Left kidney (tissue), 1 donor: ENCODE measurements at regions not wholly inside any gene's neighbourhood (a gene's known extent, or its start where the extent isn't known, plus 50 kb on each side); places are given as distances from the start of the nearest gene placed in this dataset.
"Not testable (repeated sequence)": the region's sequence is repeated elsewhere in the genome, so short reads cannot be mapped to it uniquely, and the experiment has no call there.

Experiments used
- DNase-seq: peaks from one replicate; pipeline ENCODE4 v3.0.0-alpha.2; 2013

DNA sequence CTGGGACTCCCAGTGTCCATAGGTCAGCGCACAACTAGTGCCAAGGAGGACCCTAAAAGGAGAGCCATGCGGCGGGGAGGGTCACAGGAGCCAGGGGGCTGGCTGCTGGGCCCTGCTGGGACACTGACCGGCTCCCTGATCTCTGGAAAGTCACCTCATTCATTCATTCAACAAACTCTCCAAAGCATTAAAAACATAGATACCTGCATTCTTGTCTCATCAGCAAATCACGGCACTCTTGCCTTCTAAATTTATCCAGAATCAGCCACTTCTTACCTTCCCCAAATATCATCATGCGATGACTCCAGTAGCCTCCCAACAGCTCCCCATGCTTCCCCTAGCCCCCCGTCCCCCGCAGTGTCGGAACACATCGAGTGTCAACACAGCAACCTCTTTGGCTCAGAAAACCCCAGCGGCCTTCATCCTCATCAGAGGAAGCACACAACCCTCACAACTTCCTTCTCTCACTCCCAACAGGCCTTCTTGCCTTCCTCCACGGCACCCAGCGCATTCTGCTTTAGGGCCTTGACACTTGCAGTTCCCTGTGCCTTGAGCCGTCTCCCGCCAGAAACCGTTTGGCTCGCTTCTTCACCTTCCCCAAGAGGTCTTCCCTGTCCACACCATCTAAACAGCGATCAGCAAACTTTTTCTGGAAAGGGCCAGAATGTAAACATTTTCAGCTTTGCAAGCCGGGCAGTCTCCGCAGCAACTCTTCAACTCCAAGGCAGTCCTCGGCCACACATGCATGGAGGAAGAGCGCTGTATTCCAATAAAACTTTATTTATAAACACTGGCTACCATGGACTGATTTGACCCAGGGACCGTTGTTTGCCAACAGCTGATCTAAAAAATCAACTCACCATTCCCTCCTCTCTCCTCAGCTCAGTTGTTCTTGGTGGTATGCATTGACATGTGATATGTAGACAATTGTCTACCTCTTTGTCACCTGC is 119.5 kb upstream of the TNRC6C start:
- DNase-seq = no peak

DNA sequence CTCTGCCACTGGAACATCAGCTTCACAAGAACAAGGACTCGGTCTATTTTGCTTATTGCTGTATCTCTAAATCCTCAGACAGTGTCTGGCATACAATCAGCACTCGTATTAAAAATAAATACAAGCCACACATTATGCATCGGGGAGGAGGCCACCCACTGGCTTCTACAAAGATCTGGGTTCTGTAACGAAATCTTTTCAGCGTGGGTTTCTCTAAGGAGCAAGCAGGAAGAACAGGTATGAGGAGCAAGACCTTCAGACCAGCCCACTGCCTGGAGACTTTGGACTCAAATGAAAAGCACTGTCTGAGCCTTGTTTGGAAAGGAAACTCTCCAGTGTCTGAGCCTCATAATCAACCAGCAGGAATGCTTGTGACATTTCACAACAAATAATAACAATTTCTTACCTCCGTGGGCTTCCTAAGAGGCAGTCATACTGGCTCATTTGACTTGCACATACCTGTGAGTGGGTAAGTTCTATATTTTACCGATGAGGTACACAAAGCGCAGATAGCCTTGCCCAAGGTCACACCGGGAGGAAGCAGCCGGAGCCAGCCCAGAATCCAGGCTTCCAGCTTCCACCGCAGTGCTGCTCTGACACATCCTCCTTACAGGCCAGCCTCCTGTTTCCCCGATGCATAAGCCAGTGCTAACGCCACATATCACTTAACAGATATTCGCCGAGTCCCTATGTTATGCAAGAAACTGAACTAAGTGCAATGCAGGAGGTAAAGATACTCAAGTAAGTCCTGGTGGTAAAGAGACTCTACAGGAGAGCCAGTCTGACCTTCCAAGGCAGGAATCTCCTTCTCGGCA is 118.6 kb upstream of the TNRC6C start:
- DNase-seq = no peak

DNA sequence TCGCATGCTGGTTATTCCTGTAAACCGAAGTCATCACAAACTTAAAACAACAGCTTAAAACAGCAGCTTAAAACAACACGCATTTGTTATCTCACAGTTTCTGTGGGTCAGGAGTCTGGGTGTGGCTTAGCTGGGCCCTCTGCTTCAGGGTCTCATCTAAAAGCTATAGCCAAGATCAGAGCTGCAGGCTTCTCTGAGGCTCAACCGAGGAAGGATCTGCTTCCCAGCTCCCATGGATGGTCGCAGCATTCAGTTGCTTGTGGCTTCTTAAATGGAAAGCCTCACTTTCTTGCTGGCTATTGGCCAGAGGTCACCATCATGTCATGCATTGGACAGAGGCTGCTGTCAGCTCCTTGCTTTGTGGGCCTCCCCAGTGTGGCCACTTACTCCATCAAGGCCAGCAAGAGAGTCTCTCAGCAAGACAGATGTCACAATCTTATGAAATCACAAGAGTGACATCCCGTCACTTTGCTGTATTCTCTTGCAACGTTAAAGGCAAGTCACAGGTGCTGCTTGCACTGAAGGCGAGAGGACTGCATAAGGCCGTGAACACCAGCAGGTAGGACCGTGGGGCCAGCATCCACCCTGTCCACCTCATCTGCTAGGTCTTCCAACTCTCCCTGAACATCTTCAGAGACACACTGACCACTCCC is 117.9 kb upstream of the TNRC6C start:
- DNase-seq = no peak

DNA sequence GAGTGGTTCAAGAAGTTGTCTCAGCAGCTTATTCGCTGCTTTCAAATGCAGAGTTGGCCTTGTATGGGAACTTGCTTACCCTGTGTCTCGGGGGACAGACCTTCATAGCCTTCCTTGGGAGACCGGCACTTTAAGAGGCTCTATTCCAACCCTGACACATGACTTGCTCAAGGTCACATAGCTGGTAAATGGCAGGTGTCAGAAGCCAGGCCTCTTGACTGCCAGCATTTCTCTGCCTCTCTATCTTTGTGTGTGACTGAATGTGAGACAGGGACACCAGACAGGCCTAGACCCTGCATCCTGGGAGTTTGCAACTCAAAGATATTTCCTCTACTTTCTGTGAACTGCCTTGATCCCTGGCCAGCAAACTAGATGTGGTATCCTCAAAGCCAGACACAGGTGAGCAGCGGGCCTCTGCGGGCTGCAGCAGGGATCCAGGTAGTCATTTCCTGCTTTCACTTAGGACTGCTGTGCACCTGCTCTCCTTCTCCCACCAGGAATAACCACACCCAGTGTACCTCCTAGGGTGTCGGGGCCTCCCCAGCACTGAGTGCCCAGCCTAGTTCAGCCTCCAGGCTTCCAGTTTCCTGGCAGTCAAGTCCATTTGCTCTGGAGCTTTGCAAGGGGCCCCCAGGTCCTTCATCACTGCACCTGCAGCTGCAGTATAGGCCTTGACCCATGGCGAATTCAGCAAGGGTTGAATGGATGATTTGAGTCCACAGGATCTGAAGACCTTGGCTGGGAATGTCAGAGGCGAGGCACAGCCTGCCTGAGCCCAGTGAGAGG is 116.6 kb upstream of the TNRC6C start:
- DNase-seq = no peak

DNA sequence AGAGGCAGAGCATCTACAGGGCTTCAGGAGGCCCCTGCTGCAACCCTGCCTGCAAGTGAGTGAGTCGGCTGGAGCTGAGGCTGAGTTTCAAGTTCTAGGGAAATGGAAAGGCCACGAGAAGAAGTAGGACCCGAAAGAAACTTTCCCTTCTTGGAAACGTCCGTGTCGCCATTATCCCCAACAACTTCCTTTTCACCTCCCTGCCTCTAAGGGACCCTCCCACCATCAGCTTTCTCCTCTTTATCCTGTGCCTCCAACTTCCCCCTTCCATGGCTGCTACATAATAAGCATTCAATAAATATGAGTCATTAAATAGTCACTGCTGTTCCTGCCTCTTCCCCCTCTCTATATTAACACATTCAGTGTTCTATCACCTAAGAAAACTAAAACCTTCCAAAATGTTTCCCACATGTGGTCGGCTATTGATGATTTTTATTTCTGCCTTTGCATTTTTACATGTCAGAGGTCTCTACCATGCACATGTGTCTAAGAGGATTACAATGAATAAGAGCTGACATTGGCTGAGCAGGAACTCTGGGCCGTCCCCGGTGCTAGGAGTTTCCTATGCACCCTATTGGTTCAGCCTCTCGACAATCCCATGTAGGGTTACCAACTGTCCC is 115.9 kb upstream of the TNRC6C start:
- DNase-seq = no peak

DNA sequence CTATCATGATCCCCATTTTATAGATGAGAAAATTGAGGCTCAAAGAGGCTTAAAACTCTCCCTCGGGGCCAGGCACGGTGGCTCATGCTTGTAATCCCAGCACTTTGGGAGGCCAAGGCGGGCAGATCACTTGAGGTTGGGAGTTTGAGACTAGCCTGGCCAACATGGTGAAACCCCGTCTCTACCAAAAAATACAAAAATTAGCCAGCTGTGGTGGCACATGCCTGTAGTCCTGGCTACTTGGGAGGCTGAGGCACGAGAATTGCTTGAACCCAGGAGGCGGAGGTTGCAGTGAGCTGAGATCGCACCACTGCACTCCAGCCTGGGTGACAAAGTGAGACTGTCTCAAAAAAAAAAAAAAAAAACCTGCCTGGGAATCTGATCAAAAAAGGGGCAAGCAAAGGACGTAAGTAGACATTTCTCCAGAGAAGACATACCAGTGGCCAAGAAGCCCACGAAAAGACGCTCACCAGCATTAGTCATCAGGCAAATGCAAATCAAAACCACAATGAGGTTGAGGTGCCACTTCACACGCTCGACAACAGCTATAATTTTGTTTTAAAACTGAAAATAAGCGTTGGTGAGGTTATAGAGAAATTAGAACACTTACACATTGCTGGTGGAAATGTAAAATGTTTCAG is 115.1 kb upstream of the TNRC6C start:
- DNase-seq = not testable (repeated sequence)

DNA sequence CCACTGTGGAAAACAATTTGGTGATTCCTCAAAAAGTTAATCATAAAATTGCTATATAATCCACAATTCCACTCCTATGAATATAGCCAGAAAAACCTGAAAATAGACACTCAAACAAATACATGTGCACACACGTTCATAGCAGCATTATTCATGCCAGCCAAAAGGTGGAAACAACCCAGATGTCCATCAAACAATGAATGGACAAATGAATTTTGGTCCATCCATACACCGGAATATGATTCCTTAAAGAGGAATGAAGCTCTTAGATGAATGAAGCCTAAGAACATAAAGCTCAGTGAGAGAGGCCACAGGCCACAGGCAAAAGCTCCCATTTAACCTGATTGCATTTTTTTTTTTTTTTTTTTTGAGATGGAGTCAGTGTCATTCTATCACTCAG is 114.6 kb upstream of the TNRC6C start:
- no peak for DNase-seq

DNA sequence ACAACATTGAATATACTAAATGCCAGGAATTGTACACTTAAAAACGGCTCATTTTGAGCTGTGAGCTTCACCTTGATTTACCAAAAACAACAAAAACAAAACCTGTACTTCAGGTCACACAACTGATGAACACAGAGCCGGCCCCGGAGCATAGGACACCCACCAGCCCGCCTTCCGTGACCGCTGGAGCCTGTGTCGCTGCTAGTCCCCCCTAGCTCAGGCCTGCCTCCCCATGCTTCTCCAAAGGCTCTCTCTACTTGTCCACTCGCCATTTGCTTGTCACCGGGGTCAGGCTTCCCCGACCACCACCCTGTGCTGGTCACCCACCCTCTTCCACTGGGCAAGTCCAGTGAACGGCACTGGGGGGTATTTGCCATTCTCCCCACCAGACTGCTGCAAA is 113.8 kb upstream of the TNRC6C start:
- no peak for DNase-seq

DNA sequence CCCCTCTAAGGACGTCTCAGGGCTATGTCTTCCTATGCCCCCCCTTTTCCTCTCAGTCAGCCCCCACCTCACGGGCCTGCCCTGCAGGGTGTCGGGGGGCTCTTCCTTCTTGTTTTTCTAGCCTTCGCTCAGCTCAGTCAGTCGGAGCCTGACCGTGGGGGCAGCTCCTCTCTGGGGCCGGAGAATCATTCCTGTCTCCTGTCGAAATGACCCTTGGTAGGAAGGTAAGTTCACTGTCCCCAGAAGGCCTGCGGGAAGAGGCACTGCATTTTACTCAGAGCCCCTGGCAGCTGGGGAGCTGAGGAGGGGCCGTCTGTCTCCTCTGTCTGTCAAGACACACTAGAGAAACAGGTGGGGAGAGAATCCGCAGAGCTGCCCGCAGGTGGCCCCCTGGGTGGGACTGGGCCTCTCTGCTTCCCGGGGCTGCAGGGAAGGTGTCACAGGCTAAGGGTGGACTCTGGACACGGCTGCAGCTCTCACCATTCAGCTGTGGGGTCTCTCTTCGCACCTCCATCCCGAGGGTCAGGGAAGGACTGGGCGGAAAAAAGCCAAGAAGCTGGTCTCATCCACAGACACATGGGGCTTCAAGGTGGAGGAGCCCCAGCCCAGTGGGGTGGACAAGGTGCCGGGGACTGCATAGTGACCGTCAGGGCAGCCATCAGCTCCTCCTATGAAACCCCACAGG is 112.8 kb upstream of the TNRC6C start:
- no peak for DNase-seq

DNA sequence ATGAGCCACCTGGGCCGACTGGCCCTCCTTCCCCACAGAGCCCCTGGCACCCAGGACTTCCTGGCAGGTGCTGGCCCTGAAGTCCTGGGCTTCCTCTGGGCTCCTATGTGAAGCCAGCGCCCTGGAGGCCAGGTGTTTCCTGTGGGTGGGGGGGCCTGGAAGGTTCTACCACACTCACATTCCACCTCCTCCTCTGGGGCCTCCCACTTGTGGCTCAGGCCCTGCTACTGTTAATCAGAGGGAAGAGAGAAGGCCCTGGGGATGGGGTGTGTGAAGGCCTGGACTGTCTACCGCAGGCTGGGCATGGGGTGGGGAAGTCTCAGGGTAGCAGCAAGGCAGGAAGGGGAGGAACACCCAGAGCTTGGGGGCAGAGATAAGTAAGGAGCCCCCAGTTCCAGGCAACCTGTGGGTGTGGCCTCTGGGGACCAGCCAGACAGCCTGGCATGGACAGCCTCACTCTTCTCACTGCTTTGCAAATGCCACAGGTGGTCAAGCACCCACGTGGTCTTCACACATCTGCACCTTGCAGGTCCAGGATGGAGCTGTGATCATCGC is 111.9 kb upstream of the TNRC6C start:
- no peak for DNase-seq

DNA sequence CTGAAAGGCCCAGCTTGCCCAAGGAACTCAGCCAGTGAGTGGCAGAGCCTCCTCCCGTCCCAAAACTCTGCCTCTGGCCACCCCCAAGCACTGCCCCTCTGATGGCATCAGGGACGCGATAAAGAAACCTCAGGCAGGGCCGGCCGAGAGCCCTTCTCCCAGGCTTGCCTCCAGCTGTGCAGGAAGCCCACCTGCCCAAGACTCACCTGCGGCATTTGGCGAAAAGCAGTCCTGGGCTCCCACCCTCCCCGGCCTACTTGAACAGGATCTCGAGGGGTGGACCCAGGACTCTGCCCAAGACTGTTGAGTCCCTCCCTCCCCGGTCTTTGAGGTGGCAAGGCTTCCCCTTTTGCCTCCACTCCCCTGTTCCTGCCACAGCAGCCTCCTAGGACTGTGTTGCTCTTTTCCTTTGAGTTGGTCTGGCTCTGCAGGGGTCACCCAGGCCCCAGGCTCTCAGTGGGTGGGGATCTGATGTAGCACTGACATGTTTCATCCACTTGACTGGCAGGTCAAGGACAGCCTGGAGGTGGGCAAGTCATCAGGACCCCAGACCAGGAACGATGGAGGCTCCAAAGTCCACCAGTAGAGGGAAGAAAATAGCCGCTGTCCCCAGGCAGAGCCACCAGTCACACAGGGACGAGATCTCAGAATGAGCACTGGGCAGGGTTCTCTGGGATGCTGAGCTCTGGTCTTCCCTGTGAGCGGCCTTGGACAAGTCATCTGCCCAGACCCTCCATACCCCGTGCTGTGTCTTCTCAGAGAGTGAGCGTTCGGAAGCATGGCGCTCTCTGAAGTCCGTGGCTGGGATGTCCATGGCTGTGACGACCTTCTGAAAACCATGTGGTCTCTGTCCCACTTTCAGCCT is 111.0 kb upstream of the TNRC6C start:
- no peak for DNase-seq

DNA sequence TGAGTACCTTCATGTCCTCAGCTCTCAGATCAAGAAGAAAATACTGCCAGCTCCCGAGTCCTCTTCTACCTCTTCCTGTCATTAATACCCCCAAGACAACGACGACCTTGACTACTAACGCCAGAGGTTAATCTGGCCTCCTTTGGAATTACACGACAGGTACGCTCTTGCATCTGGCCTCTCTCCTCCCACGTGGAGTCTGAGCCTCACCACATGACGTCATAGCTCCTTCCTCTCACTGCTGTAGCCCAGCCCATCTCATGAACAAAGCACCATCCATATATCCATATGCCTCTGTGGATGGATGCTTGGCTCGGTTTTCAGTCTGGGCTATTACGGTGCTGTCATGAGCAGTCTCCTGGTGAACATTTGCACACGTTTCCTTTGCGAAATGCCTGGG is 110.2 kb upstream of the TNRC6C start:
- DNase-seq = no peak

DNA sequence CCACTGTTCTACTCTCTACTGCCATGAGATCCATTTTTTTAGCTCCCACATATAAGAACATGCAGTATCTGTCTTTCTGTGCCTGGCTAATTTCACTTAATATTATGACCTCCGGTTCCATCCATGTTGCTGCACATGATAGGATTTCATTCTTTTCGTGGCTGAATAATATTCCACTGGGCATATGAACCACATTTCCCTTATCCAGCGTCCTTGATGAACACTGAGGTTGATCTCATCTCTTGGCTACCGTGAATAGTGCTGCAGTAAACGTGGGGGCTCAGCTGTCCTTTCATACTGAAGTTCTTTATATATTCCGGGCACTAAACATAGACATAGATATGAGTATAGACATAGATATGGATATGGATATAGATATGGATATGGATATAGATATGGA is 109.3 kb upstream of the TNRC6C start:
- DNase-seq = no peak

DNA sequence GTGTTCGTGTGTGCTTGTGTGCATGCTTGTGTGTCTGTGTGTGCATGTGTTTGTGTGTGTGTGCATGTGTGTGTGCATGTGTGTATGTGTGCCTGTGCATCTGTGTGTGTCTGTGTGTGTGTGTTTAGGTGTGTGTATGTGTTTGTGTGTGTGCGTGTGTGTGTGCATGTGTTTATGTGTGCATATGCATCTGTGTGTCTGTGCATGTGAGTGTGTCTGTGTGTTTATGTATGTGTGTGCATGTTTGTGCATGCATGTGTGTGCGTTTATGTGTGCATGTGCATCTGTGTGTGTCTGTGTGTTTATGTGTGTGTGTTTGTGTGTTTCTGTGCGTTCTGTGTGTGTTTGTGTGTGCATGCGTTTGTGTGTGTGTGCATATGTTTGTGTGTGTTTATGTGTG is 106.6 kb upstream of the TNRC6C start:
- no peak for DNase-seq

DNA sequence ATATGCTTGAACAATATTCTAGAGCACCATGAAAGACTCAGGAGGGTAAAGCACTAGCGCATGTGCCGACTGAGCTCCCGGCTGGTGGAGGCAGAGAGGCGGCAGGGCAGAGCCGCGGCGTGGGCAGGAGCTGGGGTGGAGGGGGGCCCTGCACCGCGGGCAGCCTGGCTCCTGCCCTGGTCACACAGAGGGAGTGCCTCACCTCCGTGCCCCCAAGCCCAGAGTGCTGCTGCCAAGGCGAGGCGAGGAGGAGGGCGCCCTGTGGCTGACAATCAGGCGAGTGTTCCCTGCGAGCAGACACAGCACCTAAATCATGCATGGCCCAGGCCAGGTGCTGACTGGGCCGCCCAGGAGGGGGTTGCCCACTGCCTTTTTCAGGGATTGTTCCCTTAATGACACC is 105.8 kb upstream of the TNRC6C start:
- DNase-seq = no peak

DNA sequence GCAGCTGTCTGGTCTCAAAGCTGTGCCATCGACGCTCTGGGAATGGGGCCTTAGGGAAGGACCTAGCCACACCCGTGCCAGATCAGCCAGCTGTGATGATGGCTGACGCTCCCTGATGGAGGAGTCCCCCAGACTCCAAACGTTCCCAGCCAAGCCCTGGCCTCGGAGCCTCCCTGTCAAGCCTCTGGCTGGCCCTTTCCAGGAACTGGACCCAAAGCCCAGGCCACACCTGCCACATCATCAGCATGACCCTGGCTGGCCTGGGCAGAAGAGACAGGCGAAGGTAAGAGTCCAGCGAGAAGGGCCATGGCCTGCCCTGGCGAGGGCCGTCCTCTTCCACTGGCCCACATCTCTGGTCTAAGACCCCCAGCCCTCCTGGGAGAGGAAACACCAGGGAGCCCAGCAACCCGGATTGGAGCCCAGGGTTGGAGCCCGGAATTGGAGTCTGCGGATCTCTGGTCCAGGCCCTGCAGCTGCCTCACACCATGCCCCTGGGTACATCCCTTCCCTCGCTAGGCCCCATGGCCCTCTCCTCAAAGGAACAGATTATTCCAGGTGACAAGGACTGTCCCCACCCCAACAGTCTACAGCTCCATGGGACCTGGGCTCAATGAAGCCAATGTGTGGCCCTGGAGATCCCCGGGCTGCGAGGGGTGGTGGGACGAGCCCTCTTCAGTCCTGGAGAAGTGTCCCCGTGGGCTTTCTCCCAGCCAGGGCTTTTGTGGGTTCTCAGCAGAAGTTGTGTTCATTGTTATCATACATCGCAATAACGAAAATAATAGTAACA is 105.1 kb upstream of the TNRC6C start:
- DNase-seq = no peak

DNA sequence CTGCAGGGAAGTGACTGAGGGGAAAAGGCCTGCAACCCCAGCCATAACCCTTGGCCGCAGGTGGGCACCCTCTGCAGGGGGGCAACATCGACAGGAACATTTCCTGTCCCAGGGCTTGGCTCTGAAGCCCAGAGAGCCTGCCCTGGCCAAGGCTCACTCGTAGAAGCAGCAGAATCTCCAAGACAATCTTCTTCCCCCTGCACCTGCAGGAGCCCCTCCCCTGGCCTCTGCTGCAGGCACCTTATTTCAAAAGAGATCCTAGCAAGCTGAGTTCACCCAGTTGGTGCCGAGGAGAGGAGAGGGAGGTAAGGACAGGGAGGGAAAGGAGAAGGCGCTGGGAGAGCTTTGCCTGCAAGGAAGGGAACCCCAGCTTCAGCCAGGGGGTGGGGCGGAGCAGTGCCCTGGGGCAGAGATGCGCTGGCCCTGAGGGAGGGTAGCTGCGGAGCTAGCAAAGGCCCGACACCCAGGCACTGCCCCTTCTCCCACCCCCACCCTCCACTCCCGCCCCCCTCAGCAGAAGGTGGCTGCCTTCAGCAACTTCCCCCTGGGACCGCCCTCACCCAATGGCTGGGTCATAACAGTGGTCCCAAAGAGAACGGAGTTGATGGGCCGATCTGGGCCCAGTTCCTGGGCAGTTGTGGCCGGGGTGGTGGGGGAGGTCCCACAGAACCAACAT is 104.3 kb upstream of the TNRC6C start:
- no peak for DNase-seq
